Gastroesophageal sphincter (tissue), 4 donors: ENCODE measurements at regions not wholly inside any gene's neighbourhood (a gene's known extent, or its start where the extent isn't known, plus 50 kb on each side); places are given as distances from the start of the nearest gene placed in this dataset.

ENCODE experiments used
- ATAC-seq: fragments of 150-250 bp; one replicate; pipeline ENCODE4 v1.9.1; 2016; ENCODE audit warnings: mild to moderate bottlenecking, moderate library complexity
- H3K27ac ChIP-seq, 4 donors: fragments of 200-600 bp; sonication (generic) in 3 of 4; 1 replicate in 3 of 4; 2 replicates in 1 of 4; pipeline ENCODE4 v1.5.1; 2016 to 2019
- H3K27me3 ChIP-seq: fragments of 200-600 bp; sonication (generic); one replicate; pipeline ENCODE4 v1.5.1; 2019
- H3K36me3 ChIP-seq, 2 donors: fragments of 200-600 bp; sonication (generic); one replicate each; pipeline ENCODE4 v1.5.1; 2019; ENCODE audit warnings: control low read depth in 1 of 2
- H3K4me1 ChIP-seq, 3 donors: fragments of 200-600 bp; sonication (generic); 1 replicate in 2 of 3; 2 replicates in 1 of 3; pipeline ENCODE4 v1.5.1; 2016 to 2019; ENCODE audit warnings: control low read depth in 2 of 3
- H3K4me3 ChIP-seq, 2 donors: fragments of 200-600 bp; sonication (generic); one replicate each; pipeline ENCODE4 v1.5.1; 2019; ENCODE audit warnings: mild to moderate bottlenecking in 1 of 2, moderate library complexity in 1 of 2
- H3K9me3 ChIP-seq, 3 donors: fragments of 200-600 bp; sonication (generic); one replicate each; pipeline ENCODE4 v1.5.1; 2017 to 2019; ENCODE audit warnings: control low read depth in 2 of 3
- CTCF ChIP-seq, 4 experiments: fragments of 200-600 bp in 2 of 4; fragments of 450-650 bp in 2 of 4; sonication (generic) in 1 of 4; IDR thresholded peaks; one replicate each; pipeline ENCODE4 v1.5.1; 2017 to 2019; ENCODE audit warnings: antibody characterized with exemption in 4 of 4, mild to moderate bottlenecking in 2 of 4, moderate library complexity in 2 of 4
- EP300 ChIP-seq: sonication (generic); formaldehyde crosslinking; IDR thresholded peaks from one replicate; pipeline ENCODE4 v1.6.1; 2017; ENCODE audit warnings: antibody characterized with exemption, mild to moderate bottlenecking
- POLR2A ChIP-seq, 2 donors: fragments of 450-650 bp; IDR thresholded peaks; one replicate each; pipeline ENCODE4 v1.6.1; 2017; ENCODE audit warnings: antibody characterized with exemption in 2 of 2, mild to moderate bottlenecking in 2 of 2, moderate library complexity in 1 of 2
- POLR2AphosphoS5 ChIP-seq: sonication (generic); formaldehyde crosslinking; IDR thresholded peaks from one replicate; pipeline ENCODE4 v1.6.1; 2017; ENCODE audit warnings: antibody characterized with exemption
- WGBS, 2 donors: methylation state at CpG; one replicate each; pipeline ENCODE4 v1.1.5; 2018; ENCODE audit warnings: low coverage in 1 of 2; 5-methylcytosine and 5-hydroxymethylcytosine counted together

GRCh38 chr22:49086181-49086580 is 741.5 kb downstream of the BRD1 start:
- ATAC-seq, result no peak
- TF ChIP-seq EP300 (no peak), CTCF (IDR thresholded peaks at IDR 0.05) (no peak), POLR2A (IDR thresholded peaks at IDR 0.05) (no peak), POLR2AphosphoS5 (no peak)
- Histone ChIP-seq H3K27me3 (peaks cover 65% of the 10 kb centered on the region), H3K27ac (no peak overlapping the region), H3K9me3 (no peaks in the 10 kb centered on the region), H3K4me1 (no peaks in the 10 kb centered on the region), H3K36me3 (no peaks in the 10 kb centered on the region), H3K4me3 (no peak overlapping the region)
- 68 to 72% methylated on average over 10 to 11 of the region's 13 CpGs for WGBS, 2 donors

DNA sequence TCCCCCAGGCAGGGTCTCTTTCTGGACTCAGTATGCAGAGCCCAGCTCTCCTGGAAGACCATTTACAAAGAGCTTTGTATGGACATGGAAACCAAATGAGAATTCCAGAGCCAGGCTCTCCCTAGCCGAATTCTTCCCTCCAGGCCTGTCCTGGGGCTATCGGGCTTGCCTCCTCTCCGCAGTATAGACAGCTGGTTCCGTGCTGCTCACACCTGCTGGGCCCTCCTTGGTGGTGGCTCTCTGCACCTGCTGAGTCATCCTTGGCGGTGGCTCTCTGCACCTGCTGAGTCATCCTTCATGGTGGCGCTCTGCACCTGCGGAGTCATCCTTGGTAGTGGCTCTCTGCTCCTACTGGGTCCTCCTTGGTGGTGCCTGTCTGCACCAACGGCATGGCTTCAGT is 743.5 kb downstream of the BRD1 start:
- no peaks in the 10 kb centered on the region for H3K4me1 ChIP-seq
- TF ChIP-seq POLR2AphosphoS5, result no peak
- TF ChIP-seq CTCF (IDR thresholded peaks at IDR 0.05), result no peak
- no peak for TF ChIP-seq POLR2A (IDR thresholded peaks at IDR 0.05)
- TF ChIP-seq EP300, result no peak
- WGBS, 2 donors, result 74 to 80% methylated on average over 5 to 6 of the region's 8 CpGs
- H3K36me3 ChIP-seq, result no peaks in the 10 kb centered on the region
- H3K4me3 ChIP-seq, result no peak overlapping the region
- H3K9me3 ChIP-seq, result no peaks in the 10 kb centered on the region
- H3K27ac ChIP-seq, result no peak overlapping the region
- H3K27me3 ChIP-seq, result peaks cover 58% of the 10 kb centered on the region
- ATAC-seq, result no peak

GRCh38 chr22:49083607-49084006 is 744.1 kb downstream of the BRD1 start:
- H3K36me3 ChIP-seq, result no peaks in the 10 kb centered on the region
- no peak overlapping the region for H3K27ac ChIP-seq
- TF ChIP-seq POLR2AphosphoS5, result no peak
- no peak for TF ChIP-seq CTCF (IDR thresholded peaks at IDR 0.05)
- TF ChIP-seq EP300, result no peak
- no peak for TF ChIP-seq POLR2A (IDR thresholded peaks at IDR 0.05)
- WGBS, 2 donors, result 78 to 85% methylated on average over 6 to 8 of the region's 8 CpGs
- no peak overlapping the region for H3K4me3 ChIP-seq
- H3K9me3 ChIP-seq, result no peaks in the 10 kb centered on the region
- no peak for ATAC-seq
- no peaks in the 10 kb centered on the region for H3K4me1 ChIP-seq
- H3K27me3 ChIP-seq, result peaks cover 58% of the 10 kb centered on the region

GRCh38 chr22:49082451-49082850 is 745.2 kb downstream of the BRD1 start:
- WGBS, 2 donors, result 80 to 82% methylated on average over 13 of the region's 13 CpGs
- TF ChIP-seq POLR2AphosphoS5 (no peak), EP300 (no peak), CTCF (IDR thresholded peaks at IDR 0.05) (no peak), POLR2A (IDR thresholded peaks at IDR 0.05) (no peak)
- Histone ChIP-seq H3K36me3 (no peaks in the 10 kb centered on the region), H3K9me3 (no peaks in the 10 kb centered on the region), H3K4me3 (no peak overlapping the region), H3K27ac (no peak overlapping the region), H3K27me3 (peaks cover 55% of the 10 kb centered on the region), H3K4me1 (no peaks in the 10 kb centered on the region)
- no peak for ATAC-seq

DNA sequence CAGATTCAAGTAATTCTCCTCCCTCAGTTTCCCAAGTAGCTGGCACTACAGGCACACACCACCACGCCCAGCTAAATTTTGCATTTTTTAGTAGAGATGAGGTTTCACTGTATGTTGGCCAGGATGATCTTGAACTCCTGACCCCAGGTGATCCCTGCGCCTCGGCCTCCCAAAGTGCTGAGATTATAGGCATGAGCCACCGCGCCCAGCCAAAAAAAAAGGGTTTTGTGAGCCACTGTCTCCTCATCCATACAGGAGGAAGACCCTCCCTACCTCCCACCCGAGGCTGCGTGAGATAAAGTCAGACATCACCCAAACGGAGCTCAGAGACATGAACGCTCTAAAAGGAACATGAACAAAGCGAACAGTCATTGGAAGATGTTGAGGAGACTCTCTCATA is 745.7 kb downstream of the BRD1 start:
- Histone ChIP-seq H3K27me3 (peaks cover 55% of the 10 kb centered on the region), H3K4me3 (no peak overlapping the region), H3K9me3 (no peaks in the 10 kb centered on the region), H3K4me1 (no peaks in the 10 kb centered on the region), H3K36me3 (no peaks in the 10 kb centered on the region), H3K27ac (no peak overlapping the region)
- TF ChIP-seq POLR2A (IDR thresholded peaks at IDR 0.05) (no peak), EP300 (no peak)
- 77% methylated on average over 9 of the region's 10 CpGs; no CpG with 5 or more reads in 1 of the 2 donors for WGBS, 2 donors
- ATAC-seq, result no peak
